IPS DF 4.7 (cell line): ENCODE measurements at regions not wholly inside any gene's neighbourhood (a gene's known extent, or its start where the extent isn't known, plus 50 kb on each side); places are given as distances from the start of the nearest gene placed in this dataset.

Experiments
- DNase-seq: peaks from one replicate; pipeline ENCODE4 v3.0.0-alpha.2; 2013; ENCODE audit warnings: low spot score; ENCODE audit errors: extremely low read depth

DNA sequence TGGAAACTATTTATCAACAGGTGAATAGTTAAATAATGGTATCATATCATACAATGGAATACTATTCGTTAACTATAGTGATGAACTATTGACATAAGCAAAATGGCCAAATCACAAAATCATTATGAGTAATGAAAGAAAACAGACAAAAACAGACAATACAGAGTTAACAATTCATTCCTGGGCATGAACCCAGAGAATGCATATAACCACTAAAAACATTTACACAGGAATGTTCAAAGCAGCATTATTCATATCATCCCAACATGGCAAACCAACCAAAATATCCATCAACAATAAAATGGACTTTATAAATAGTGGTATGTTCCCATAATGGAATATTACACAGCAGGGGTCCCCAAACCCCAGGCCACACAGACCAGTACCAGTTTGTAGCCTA, 131.2 kb upstream of the CYP1B1 start:
- DNase-seq = no peak

- no peak for DNase-seq
These were observed 127.5 kb upstream of the CYP1B1 start for GRCh38 chr2:38203446-38203810.

DNA sequence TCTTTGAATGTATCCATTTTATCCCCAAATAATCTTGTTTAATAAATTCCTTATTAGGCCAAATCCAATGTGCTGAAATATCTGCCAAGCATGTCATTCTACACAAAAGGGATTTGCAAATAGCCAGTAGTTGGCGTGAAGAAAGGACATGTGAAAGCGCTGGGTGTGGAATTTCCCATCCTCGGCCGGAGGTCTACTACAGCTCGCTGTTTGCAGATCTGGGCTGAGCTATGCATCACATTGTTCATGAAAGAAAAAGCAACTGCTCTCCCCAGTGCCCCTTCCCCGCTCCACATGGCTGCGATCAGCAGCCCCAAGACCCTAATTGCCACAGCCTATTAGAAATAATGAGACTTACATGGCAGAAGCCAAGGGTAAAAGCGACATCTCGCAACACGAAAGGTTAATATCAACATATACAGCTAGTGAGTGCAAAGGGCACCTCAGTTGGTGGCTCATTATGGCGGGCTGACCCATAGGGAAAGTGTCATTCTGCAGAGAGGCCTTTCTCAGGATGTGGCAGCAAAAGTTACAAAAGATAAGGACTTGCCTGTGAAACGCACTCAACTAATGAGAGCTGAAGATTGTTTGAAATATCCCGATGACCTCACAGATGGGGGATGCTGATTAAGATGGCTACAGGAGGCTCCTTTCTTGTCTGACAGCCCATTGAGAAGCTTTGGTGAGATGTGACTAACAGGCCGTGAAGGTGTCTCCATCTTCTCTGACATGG, 126.9 kb upstream of the CYP1B1 start:
- no peak for DNase-seq

- DNase-seq = no peak
These were observed 125.8 kb upstream of the CYP1B1 start for GRCh38 chr2:38201784-38202183.

DNA sequence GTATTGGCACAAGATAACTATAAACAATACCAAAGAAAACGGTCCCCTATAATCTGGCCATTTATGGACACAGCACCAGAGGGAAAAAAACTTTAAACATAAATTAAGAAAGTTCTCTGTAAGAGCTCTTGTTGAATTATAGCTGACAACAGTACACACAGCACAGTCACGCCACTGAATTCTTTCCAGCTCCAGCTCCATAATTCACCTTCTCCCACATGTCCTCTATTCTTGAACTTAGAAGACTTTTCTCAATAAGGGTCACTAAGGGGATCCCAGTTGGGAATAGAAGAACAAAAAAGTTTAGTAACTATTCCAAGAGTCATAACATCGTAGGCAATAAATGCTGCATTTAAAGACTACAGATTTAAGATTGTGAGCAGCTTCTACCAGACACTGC, 124.6 kb upstream of the CYP1B1 start:
- DNase-seq = no peak

DNA sequence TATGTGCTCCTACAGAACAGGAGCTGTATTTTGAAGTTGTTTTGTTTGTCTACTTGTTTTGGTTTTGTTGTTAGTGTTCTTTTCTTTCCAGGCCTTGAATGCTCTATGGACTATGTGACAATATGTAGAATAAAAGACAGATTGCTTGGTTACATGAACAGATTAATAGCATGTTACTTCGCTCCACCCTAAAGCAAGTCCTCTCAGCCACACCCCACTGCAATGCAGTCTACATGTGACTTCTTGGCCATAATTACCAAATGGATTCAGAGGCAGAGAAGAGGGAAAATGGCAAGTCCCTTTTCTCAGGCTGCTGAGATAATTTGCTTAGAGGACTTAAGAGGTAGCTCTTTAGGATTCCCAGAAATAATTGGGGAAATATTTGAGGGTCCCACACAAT, 123.2 kb upstream of the CYP1B1 start:
- no peak for DNase-seq

DNA sequence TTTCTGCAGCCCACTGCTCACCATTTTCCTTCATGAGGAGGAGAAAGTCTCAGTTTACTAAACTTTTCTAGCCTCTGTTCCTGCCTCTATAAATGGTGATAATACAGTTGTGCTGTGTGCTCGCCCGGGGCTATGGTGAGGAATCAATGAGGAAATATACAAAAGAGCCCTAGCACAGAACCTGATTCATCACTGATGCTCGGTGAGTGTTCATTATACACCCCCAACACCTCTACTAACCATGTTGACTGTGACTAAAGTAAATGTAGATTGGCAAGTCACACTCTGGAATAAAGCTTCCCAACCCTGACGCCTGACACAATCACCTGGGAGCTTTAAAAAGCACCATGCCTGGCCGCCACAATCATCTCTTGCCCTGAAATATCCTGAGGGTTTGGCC, 118.8 kb upstream of the CYP1B1 start:
- no peak for DNase-seq

DNA sequence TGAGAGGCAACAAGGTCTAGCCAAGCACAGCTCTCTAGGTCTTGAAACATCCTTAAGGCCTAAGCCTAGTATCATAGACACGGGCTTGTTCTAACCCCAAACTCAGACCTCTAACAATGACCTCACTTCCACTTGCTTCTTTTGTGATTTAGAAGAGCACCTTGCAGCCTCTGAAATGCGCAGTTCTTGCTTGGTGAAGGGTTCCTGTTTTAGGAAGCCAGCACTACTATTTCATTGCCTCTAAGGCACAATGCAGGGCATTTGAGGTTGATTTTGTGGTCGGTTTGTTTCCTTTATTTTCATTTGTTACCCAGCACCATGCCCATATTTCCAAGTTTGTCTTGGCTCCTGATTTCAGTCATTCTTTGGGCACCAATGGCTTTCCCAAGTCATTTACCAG, 117.0 kb upstream of the CYP1B1 start:
- peak; percentile 9 for DNase-seq

DNA sequence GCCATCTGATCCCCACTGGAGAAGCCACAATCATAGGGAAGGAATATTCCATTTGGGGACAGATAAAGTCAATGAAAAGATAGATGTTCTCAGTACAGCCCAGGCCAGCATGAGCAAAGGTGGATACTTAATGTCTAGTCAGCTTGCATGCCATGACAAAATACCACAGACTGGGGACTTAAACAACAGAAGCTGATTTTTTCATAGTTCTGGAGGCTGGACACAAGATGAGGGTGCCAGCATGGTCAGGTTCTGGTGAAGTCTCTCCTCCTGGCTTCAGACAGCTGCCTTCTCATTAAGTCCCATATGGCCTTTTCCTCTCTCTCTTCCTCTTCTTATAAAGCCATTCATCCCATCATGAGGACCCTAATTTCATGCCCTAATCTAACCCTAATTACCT, 116.1 kb upstream of the CYP1B1 start:
- DNase-seq = no peak

- no peak for DNase-seq
These were observed 115.6 kb upstream of the CYP1B1 start for GRCh38 chr2:38191516-38191915.

DNA sequence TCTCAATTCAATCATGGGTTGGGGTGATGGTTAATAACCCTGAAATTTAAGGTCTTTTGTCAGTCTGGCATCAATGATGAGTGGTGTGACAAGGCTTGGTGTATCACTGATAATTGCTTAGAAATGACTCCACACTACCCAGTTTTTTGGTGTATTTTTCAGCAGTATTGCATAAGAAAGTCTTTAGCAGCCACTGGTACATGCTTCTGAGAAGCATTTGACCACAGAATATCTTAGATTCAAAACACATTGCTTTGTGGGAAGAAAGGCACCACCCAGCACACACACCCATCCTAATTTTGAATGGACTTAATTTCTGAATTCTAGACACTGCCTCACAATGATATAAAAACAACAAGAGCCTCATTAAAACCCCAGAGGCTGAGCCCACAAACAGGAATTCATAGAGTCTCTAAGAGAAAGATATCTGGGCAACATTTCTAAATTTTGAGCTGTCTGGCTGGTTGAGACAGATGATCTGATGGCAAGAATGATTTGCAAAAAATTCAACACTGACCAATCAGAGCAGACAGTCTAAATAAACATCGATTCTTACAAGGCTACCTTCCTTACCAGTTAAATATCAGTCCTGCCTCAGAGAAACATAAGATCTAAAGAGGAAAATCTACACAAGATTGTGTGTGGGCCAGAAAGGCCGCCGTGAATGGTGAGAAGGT, 114.7 kb upstream of the CYP1B1 start:
- DNase-seq = no peak

GRCh38 chr2:38187541-38188011, 111.6 kb upstream of the CYP1B1 start:
- DNase-seq = no peak

GRCh38 chr2:38185012-38185491, 109.1 kb upstream of the CYP1B1 start:
- DNase-seq = no peak

GRCh38 chr2:38182492-38183003, 106.6 kb upstream of the CYP1B1 start:
- DNase-seq = no peak

DNA sequence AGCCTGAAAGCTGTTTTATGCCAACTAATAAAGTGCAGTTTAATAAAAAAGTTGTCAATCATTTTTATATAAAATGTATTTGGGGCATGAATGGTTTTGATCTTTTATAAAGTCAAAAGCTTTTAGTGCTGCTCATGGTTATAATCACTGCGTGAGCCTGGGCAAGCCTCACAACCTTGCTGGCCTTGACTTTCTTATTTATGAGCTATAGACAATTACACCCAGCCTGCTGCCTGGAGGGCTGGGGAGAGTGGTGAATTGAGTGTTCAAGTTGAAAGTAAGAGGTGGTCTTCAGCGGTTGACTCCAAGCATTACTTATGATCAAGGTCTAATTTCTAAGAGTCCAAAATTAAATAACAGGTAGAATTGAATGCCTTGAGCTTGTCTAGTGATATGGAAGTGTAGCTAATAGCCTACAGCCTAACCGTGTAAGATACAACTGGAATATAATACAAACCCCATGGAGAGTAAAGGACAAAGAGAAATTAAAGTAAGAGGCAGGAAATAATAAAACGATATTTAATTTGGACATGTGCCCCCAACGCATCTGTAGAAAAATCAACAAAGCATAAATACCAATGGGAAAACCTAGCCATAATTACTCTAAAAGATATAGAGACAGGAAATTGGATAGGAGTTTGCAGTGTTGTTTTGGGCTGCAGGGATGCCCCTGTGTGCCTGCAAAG, 106.0 kb upstream of the CYP1B1 start:
- DNase-seq = no peak

DNA sequence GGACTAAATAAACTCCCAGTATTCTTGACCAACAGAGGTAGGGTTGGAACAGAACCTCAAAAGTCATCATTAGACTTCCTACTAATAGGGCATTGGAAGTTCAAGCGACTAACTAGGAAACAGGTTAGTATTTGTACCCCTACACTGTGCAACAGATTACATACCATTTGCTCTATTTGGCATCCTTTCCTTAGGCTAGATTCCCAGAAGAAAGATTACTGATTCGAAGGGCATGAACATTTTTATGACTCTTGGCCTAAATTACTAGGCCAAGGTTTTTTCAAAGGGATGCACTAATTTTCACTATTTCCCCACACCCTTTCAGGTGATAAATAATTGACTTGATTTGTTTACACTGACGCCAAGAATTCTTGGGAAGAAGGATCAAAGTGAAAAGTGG, 104.8 kb upstream of the CYP1B1 start:
- DNase-seq = no peak

GRCh38 chr2:38178556-38179419, 102.8 kb upstream of the CYP1B1 start:
- DNase-seq = no peak

DNA sequence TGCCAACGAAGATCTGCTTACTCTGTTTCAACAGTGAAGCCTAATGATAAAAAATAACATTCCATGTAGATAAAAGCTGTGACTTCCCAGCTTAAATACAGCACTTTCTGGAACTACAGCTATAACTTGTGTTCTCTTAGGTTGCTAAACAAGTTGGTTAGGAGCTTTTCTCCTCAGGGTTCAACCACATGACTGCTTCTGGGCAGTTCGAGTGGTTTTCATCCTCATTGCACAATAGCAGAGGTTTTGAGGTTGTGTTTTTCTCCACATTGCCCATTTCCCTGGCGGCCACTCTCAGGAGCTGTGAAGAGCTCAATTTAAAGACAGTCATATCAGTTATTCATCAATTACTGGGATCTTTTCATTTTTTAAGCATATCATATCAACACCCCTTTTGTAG, 102.2 kb upstream of the CYP1B1 start:
- no peak for DNase-seq

DNA sequence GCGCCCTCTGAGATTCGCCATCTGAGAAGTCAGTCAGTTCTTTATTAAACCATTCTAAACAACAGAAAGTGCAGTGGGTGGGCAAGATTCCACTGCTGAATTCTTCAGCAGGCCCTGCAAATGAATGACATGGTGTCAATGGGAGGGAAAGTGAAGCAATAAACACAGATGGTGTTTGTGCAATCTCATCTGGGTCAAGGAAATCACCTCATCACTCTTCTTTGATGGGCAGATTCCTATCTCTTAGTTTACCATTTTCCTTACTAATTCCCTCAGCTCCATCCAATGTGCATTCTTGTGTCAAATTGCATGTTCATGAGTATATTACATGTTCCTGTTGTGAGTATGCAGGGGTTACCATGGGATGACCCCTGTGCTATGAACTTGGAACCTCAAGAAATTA, 100.7 kb upstream of the CYP1B1 start:
- DNase-seq = no peak

GRCh38 chr2:38174646-38175423, 98.9 kb upstream of the CYP1B1 start:
- no peak for DNase-seq
